Naive thymus-derived CD4-positive, alpha-beta T cell (primary cell): ENCODE measurements at regions not wholly inside any gene's neighbourhood (a gene's known extent, or its start where the extent isn't known, plus 50 kb on each side); places are given as distances from the start of the nearest gene placed in this dataset.
A peak's percentile ranks its signal among the peaks of the same experiment; 100 is the strongest.

Experiments
- ATAC-seq: fragments of 150-1000 bp; cut with Tn5 transposase; 2 replicates; pipeline ENCODE4 v1.10.0; 2021; ENCODE audit warnings: mild to moderate bottlenecking, moderate library complexity
- CTCF ChIA-PET: fragments of 350-600 bp; sonication (Branson Sonifier 250); formaldehyde crosslinking; loops from one replicate; lab custom pipeline; 2021; ENCODE audit warnings: antibody characterized with exemption; lab: Charles Lee
- POLR2A ChIA-PET: fragments of 350-600 bp; sonication (Branson Sonifier 250); formaldehyde crosslinking; loops from one replicate; lab custom pipeline; 2021; ENCODE audit warnings: antibody characterized with exemption, inconsistent platforms; lab: Charles Lee
- DNase-seq, 9 donors: peaks; one replicate each; pipeline versions ENCODE4 v3.0.0 to v3.0.0-alpha.2; 2020 to 2022; ENCODE audit warnings: mixed read lengths in 1 of 9
- H3K27ac ChIP-seq: one replicate; pipeline ENCODE4 v1.7.0; 2013; ENCODE audit warnings: mild to moderate bottlenecking, low read depth, low read length, moderate library complexity
- H3K27me3 ChIP-seq, 2 donors: one replicate each; pipeline ENCODE4 v1.7.0; 2013; ENCODE audit warnings: low read length in 2 of 2, mild to moderate bottlenecking in 2 of 2, moderate library complexity in 2 of 2; ENCODE audit not compliant: control insufficient read depth in 2 of 2, insufficient read depth in 2 of 2
- H3K36me3 ChIP-seq, 3 experiments: 1 replicate in 2 of 3; 2 replicates in 1 of 3; pipeline ENCODE4 v1.7.0; 2013; ENCODE audit warnings: low read length in 3 of 3, mild to moderate bottlenecking in 3 of 3, moderate library complexity in 1 of 3; ENCODE audit not compliant: insufficient read depth in 3 of 3, control insufficient read depth in 2 of 3
- H3K4me1 ChIP-seq, 2 donors: one replicate each; pipeline ENCODE4 v1.7.0; 2013; ENCODE audit warnings: low read length in 2 of 2, mild to moderate bottlenecking in 2 of 2, moderate library complexity in 1 of 2; ENCODE audit not compliant: control insufficient read depth in 2 of 2, insufficient read depth in 2 of 2
- H3K4me3 ChIP-seq: 2 replicates; pipeline ENCODE4 v1.7.0; 2013; ENCODE audit warnings: mild to moderate bottlenecking, low read length
- H3K9me3 ChIP-seq, 3 experiments: 1 replicate in 2 of 3; 2 replicates in 1 of 3; pipeline ENCODE4 v1.7.0; 2013; ENCODE audit warnings: low read length in 3 of 3; ENCODE audit not compliant: control insufficient read depth in 2 of 3
- H3K27ac Mint-ChIP-seq, 9 donors: one replicate each; pipeline ENCODE4 v1.8.0; 2020 to 2022; ENCODE audit warnings: mixed read lengths in 9 of 9, mild to moderate bottlenecking in 8 of 9, moderate library complexity in 5 of 9, inconsistent platforms in 2 of 9
- H3K27me3 Mint-ChIP-seq, 5 donors: one replicate each; pipeline ENCODE4 v1.8.0; 2021 to 2022; ENCODE audit warnings: mixed read lengths in 5 of 5, mild to moderate bottlenecking in 1 of 5
- H3K36me3 Mint-ChIP-seq, 5 donors: one replicate each; pipeline ENCODE4 v1.8.0; 2020 to 2022; ENCODE audit warnings: mixed read lengths in 5 of 5, mild to moderate bottlenecking in 3 of 5, inconsistent platforms in 1 of 5
- H3K4me1 Mint-ChIP-seq, 7 donors: one replicate each; pipeline ENCODE4 v1.8.0; 2020 to 2022; ENCODE audit warnings: mixed read lengths in 7 of 7, mild to moderate bottlenecking in 3 of 7, inconsistent platforms in 1 of 7
- H3K4me3 Mint-ChIP-seq, 10 donors: one replicate each; pipeline ENCODE4 v1.8.0; 2020 to 2022; ENCODE audit warnings: mild to moderate bottlenecking in 10 of 10, mixed read lengths in 10 of 10, moderate library complexity in 6 of 10, inconsistent platforms in 2 of 10
- H3K9me3 Mint-ChIP-seq, 11 donors: one replicate each; pipeline ENCODE4 v1.8.0; 2020 to 2022; ENCODE audit warnings: mixed read lengths in 11 of 11, mild to moderate bottlenecking in 4 of 11, inconsistent platforms in 1 of 11, moderate library complexity in 1 of 11
- intact Hi-C, 2 donors: fragments of 100-400 bp; cut with micrococcal nuclease; formaldehyde crosslinking; loops; one replicate each; pipeline ENCODE4 v1.15.1; 2023

GRCh38 chr13:94880463-94880862 lies 168.1 kb upstream of the SOX21 start:
- intact Hi-C loops: no loop called here
- no peaks in the 10 kb centered on the region for H3K4me1 Mint-ChIP-seq
- Histone ChIP-seq H3K4me1 (no peaks in the 10 kb centered on the region), H3K27ac (no peak overlapping the region), H3K9me3 (no peaks in the 10 kb centered on the region), H3K36me3 (no peaks in the 10 kb centered on the region), H3K27me3 (no peaks in the 10 kb centered on the region), H3K4me3 (no peak overlapping the region)
- H3K4me3 Mint-ChIP-seq: no peak overlapping the region
- POLR2A ChIA-PET: no interaction called here
- ATAC-seq (no peak), DNase-seq (no peak)
- H3K9me3 Mint-ChIP-seq: peaks cover 0 to 8% (median 3%) of the 10 kb centered on the region in 11 donors
- H3K27me3 Mint-ChIP-seq: no peaks in the 10 kb centered on the region
- CTCF ChIA-PET: no interaction called here
- no peaks in the 10 kb centered on the region for H3K36me3 Mint-ChIP-seq
- H3K27ac Mint-ChIP-seq: peak overlapping the region in 1 of 9 donors; percentile 37

GRCh38 chr13:94878602-94879165 lies 166.3 kb upstream of the SOX21 start:
- no peak for ATAC-seq

GRCh38 chr13:94864474-94864873 lies 152.1 kb upstream of the SOX21 start:
- Histone ChIP-seq H3K27me3 (no peaks in the 10 kb centered on the region), H3K27ac (no peak overlapping the region), H3K4me3 (no peak overlapping the region), H3K4me1 (peaks cover 4 to 7% of the 10 kb centered on the region in 2 donors), H3K9me3 (no peaks in the 10 kb centered on the region), H3K36me3 (no peaks in the 10 kb centered on the region)
- Mint-ChIP-seq H3K27me3 (peaks cover 0 to 20% (median 4%) of the 10 kb centered on the region in 5 donors), H3K9me3 (no peaks in the 10 kb centered on the region), H3K4me3 (no peak overlapping the region), H3K4me1 (peaks cover 4 to 24% (median 18%) of the 10 kb centered on the region in 7 donors), H3K36me3 (no peaks in the 10 kb centered on the region), H3K27ac (no peak overlapping the region)
- intact Hi-C loops: loop anchor here in 1 of 2 donors (10.0 kb wide), 1 partner anchor 320 kb away; no protein-coding TSS in a partner anchor
- ATAC-seq (no peak), DNase-seq (no peak)
- ChIA-PET POLR2A (no interaction called here), CTCF (no interaction called here)

More at GRCh38 chr13:94878602-94879165, 166.3 kb upstream of the SOX21 start:
- H3K36me3 Mint-ChIP-seq: no peaks in the 10 kb centered on the region
- intact Hi-C loops: no loop called here
- no peak overlapping the region for H3K4me3 ChIP-seq
- H3K27ac ChIP-seq: no peak overlapping the region
- no peak for DNase-seq
- ChIA-PET POLR2A (no interaction called here), CTCF (no interaction called here)
- no peaks in the 10 kb centered on the region for H3K4me1 ChIP-seq
- no peaks in the 10 kb centered on the region for H3K27me3 ChIP-seq
- H3K9me3 ChIP-seq: no peaks in the 10 kb centered on the region
- no peaks in the 10 kb centered on the region for H3K36me3 ChIP-seq
- H3K9me3 Mint-ChIP-seq: peaks cover 0 to 8% (median 3%) of the 10 kb centered on the region in 11 donors
- H3K4me1 Mint-ChIP-seq: no peaks in the 10 kb centered on the region
- no peak overlapping the region for H3K27ac Mint-ChIP-seq
- peaks cover 0 to 4% (median 0%) of the 10 kb centered on the region in 5 donors for H3K27me3 Mint-ChIP-seq
- H3K4me3 Mint-ChIP-seq: no peak overlapping the region

GRCh38 chr13:94860981-94861407 lies 148.6 kb upstream of the SOX21 start:
- H3K36me3 Mint-ChIP-seq: no peaks in the 10 kb centered on the region
- peaks cover 4 to 7% of the 10 kb centered on the region in 2 donors for H3K4me1 ChIP-seq
- H3K4me1 Mint-ChIP-seq: peaks cover 4 to 24% (median 18%) of the 10 kb centered on the region in 7 donors
- no peaks in the 10 kb centered on the region for H3K9me3 ChIP-seq
- H3K27me3 ChIP-seq: no peaks in the 10 kb centered on the region
- ChIA-PET POLR2A (no interaction called here), CTCF (no interaction called here)
- H3K27ac ChIP-seq: peak overlapping the region; percentile 18
- intact Hi-C loops: loop anchor here in 1 of 2 donors (10.0 kb wide), 1 partner anchor 324 kb away; no protein-coding TSS in a partner anchor
- H3K27ac Mint-ChIP-seq: peak overlapping the region; percentile 71 to 93 (median 81)
- H3K4me3 ChIP-seq: peak overlapping the region; percentile 61
- H3K36me3 ChIP-seq: no peaks in the 10 kb centered on the region
- H3K9me3 Mint-ChIP-seq: no peaks in the 10 kb centered on the region
- H3K4me3 Mint-ChIP-seq: peak overlapping the region; percentile 86 to 95 (median 88)
- peaks cover 0 to 17% (median 5%) of the 10 kb centered on the region in 5 donors for H3K27me3 Mint-ChIP-seq
- DNase-seq (peak in 5 of 9 donors; percentile 5 to 27 (median 12)), ATAC-seq (peak; percentile 43)

GRCh38 chr13:94859811-94860210 lies 147.5 kb upstream of the SOX21 start:
- POLR2A ChIA-PET: no interaction called here
- Histone ChIP-seq H3K36me3 (no peaks in the 10 kb centered on the region), H3K9me3 (no peaks in the 10 kb centered on the region), H3K27ac (no peak overlapping the region), H3K4me1 (peaks cover 4 to 7% of the 10 kb centered on the region in 2 donors), H3K4me3 (no peak overlapping the region), H3K27me3 (no peaks in the 10 kb centered on the region)
- H3K36me3 Mint-ChIP-seq: no peaks in the 10 kb centered on the region
- peaks cover 0 to 14% (median 5%) of the 10 kb centered on the region in 5 donors for H3K27me3 Mint-ChIP-seq
- DNase-seq (no peak), ATAC-seq (no peak)
- no peaks in the 10 kb centered on the region for H3K9me3 Mint-ChIP-seq
- peak overlapping the region in 2 of 9 donors; percentile 65 to 88 for H3K27ac Mint-ChIP-seq
- intact Hi-C loops: loop anchor here in 1 of 2 donors (10.0 kb wide), 1 partner anchor 325 kb away; no protein-coding TSS in a partner anchor
- CTCF ChIA-PET: no interaction called here
- H3K4me3 Mint-ChIP-seq: peak overlapping the region in 7 of 10 donors; percentile 21 to 95 (median 88)
- peaks cover 4 to 24% (median 14%) of the 10 kb centered on the region in 7 donors for H3K4me1 Mint-ChIP-seq

GRCh38 chr13:94859278-94859691 lies 146.9 kb upstream of the SOX21 start:
- Mint-ChIP-seq H3K9me3 (peaks cover 0 to 2% (median 0%) of the 10 kb centered on the region in 11 donors), H3K36me3 (no peaks in the 10 kb centered on the region), H3K4me1 (peaks cover 4 to 24% (median 18%) of the 10 kb centered on the region in 7 donors), H3K4me3 (peak overlapping the region in 1 of 10 donors; percentile 87), H3K27me3 (peaks cover 0 to 18% (median 5%) of the 10 kb centered on the region in 5 donors), H3K27ac (no peak overlapping the region)
- DNase-seq: no peak
- no peaks in the 10 kb centered on the region for H3K36me3 ChIP-seq
- no peak overlapping the region for H3K4me3 ChIP-seq
- no peaks in the 10 kb centered on the region for H3K9me3 ChIP-seq
- peak; percentile 29 for ATAC-seq
- peaks cover 4 to 7% of the 10 kb centered on the region in 2 donors for H3K4me1 ChIP-seq
- ChIA-PET POLR2A (no interaction called here), CTCF (no interaction called here)
- H3K27me3 ChIP-seq: no peaks in the 10 kb centered on the region
- H3K27ac ChIP-seq: no peak overlapping the region
- intact Hi-C loops: no loop called here

- peaks cover 4 to 7% of the 10 kb centered on the region in 2 donors for H3K4me1 ChIP-seq
- no peaks in the 10 kb centered on the region for H3K36me3 Mint-ChIP-seq
- DNase-seq (no peak), ATAC-seq (no peak)
- POLR2A ChIA-PET: no interaction called here
- no peaks in the 10 kb centered on the region for H3K27me3 ChIP-seq
- H3K9me3 ChIP-seq: no peaks in the 10 kb centered on the region
- CTCF ChIA-PET: no interaction called here
- peaks cover 4 to 24% (median 18%) of the 10 kb centered on the region in 7 donors for H3K4me1 Mint-ChIP-seq
- no peak overlapping the region for H3K27ac ChIP-seq
- H3K4me3 ChIP-seq: no peak overlapping the region
- peaks cover 0 to 16% (median 5%) of the 10 kb centered on the region in 5 donors for H3K27me3 Mint-ChIP-seq
- H3K4me3 Mint-ChIP-seq: no peak overlapping the region
- intact Hi-C loops: no loop called here
- H3K36me3 ChIP-seq: no peaks in the 10 kb centered on the region
- no peak overlapping the region for H3K27ac Mint-ChIP-seq
- H3K9me3 Mint-ChIP-seq: peaks cover 0 to 2% (median 0%) of the 10 kb centered on the region in 11 donors
Measured at GRCh38 chr13:94858856-94859255, 146.5 kb upstream of the SOX21 start.
